Liver (tissue), 7 donors: ENCODE measurements at regions not wholly inside any gene's neighbourhood (a gene's known extent, or its start where the extent isn't known, plus 50 kb on each side); places are given as distances from the start of the nearest gene placed in this dataset.

Experiments used
- DNase-seq: peaks from one replicate; pipeline ENCODE4 v3.0.0-alpha.2; 2017; ENCODE audit warnings: low spot score
- H3K27ac ChIP-seq, 2 donors: one replicate each; pipeline ENCODE4 v1.7.0; 2013; ENCODE audit warnings: inconsistent platforms in 2 of 2, low read length in 2 of 2, control low read depth in 1 of 2, low read depth in 1 of 2, mild to moderate bottlenecking in 1 of 2
- H3K27me3 ChIP-seq, 4 donors: one replicate each; pipeline versions ENCODE4 v1.6.1 to v1.7.0; 2013; ENCODE audit warnings: low read length in 3 of 4, inconsistent platforms in 1 of 4, mild to moderate bottlenecking in 1 of 4, moderate library complexity in 1 of 4; ENCODE audit not compliant: control insufficient read depth in 4 of 4, insufficient read depth in 4 of 4
- H3K36me3 ChIP-seq, 4 donors: one replicate each; pipeline versions ENCODE4 v1.6.1 to v1.7.0; 2013; ENCODE audit warnings: low read length in 3 of 4, mild to moderate bottlenecking in 3 of 4, low read depth in 1 of 4, moderate library complexity in 1 of 4; ENCODE audit not compliant: control insufficient read depth in 4 of 4, insufficient read depth in 3 of 4
- H3K4me1 ChIP-seq, 4 donors: one replicate each; pipeline versions ENCODE4 v1.6.1 to v1.7.0; 2013; ENCODE audit warnings: low read length in 3 of 4, mild to moderate bottlenecking in 3 of 4, moderate library complexity in 1 of 4; ENCODE audit not compliant: control insufficient read depth in 4 of 4, insufficient read depth in 4 of 4
- H3K4me3 ChIP-seq, 3 donors: one replicate each; pipeline versions ENCODE4 v1.6.1 to v1.7.0; 2013; ENCODE audit warnings: low read length in 3 of 3, control low read depth in 1 of 3, low read depth in 1 of 3, mild to moderate bottlenecking in 1 of 3
- H3K9ac ChIP-seq, 2 donors: one replicate each; pipeline ENCODE4 v1.7.0; 2013; ENCODE audit warnings: low read length in 2 of 2, mild to moderate bottlenecking in 2 of 2, moderate library complexity in 2 of 2, control low read depth in 1 of 2, low read depth in 1 of 2
- H3K9me3 ChIP-seq, 4 donors: one replicate each; pipeline versions ENCODE4 v1.6.1 to v1.7.0; 2013; ENCODE audit warnings: low read length in 3 of 4; ENCODE audit not compliant: control insufficient read depth in 4 of 4
- EGR1 ChIP-seq, 2 donors: IDR thresholded peaks; 2 replicates each; pipeline ENCODE4 v1.6.1; 2016 to 2018; ENCODE audit warnings: antibody characterized with exemption in 2 of 2, low read depth in 2 of 2
- FOXA1 ChIP-seq: IDR thresholded peaks from 2 replicates; pipeline ENCODE4 v1.6.1; 2016; ENCODE audit warnings: antibody characterized with exemption
- FOXA2 ChIP-seq: IDR thresholded peaks from 2 replicates; pipeline ENCODE4 v1.6.1; 2016; ENCODE audit warnings: antibody characterized with exemption
- HNF4A ChIP-seq, 2 donors: conservative IDR thresholded peaks; 2 replicates each; pipeline ENCODE4 v1.6.1; 2016; ENCODE audit warnings: antibody characterized with exemption in 2 of 2, mild to moderate bottlenecking in 2 of 2
- HNF4G ChIP-seq: IDR thresholded peaks from 2 replicates; pipeline ENCODE4 v1.6.1; 2016; ENCODE audit warnings: antibody characterized with exemption
- JUND ChIP-seq, 2 donors: IDR thresholded peaks; 2 replicates each; pipeline ENCODE4 v1.6.1; 2016; ENCODE audit warnings: antibody characterized with exemption in 2 of 2
- MAX ChIP-seq: IDR thresholded peaks from 2 replicates; pipeline ENCODE4 v1.6.1; 2016; ENCODE audit warnings: antibody characterized with exemption
- NR2F2 ChIP-seq: IDR thresholded peaks from 2 replicates; pipeline ENCODE4 v1.6.1; 2016; ENCODE audit warnings: antibody characterized with exemption
- RAD21 ChIP-seq, 2 donors: IDR thresholded peaks; 2 replicates each; pipeline ENCODE4 v1.6.1; 2016; ENCODE audit warnings: antibody characterized with exemption in 2 of 2, mild to moderate bottlenecking in 2 of 2
- REST ChIP-seq: IDR thresholded peaks from 2 replicates; pipeline ENCODE4 v1.6.1; 2016; ENCODE audit warnings: antibody characterized with exemption, mild to moderate bottlenecking
- RXRA ChIP-seq, 2 donors: IDR thresholded peaks; 2 replicates each; pipeline ENCODE4 v1.6.1; 2017 to 2018; ENCODE audit warnings: antibody characterized with exemption in 2 of 2, mild to moderate bottlenecking in 1 of 2
- SP1 ChIP-seq: IDR thresholded peaks from 2 replicates; pipeline ENCODE4 v1.6.1; 2018; ENCODE audit warnings: antibody characterized with exemption, mild to moderate bottlenecking
- ZBTB33 ChIP-seq: IDR thresholded peaks from 2 replicates; pipeline ENCODE4 v1.6.1; 2016; ENCODE audit warnings: antibody characterized with exemption
- WGBS: extraction: QIAGEN DNeasy Blood & Tissue Kit; methylation state at CpG from one replicate; pipeline ENCODE4 v1.1.7; 2013; 5-methylcytosine and 5-hydroxymethylcytosine counted together
- donor health status: healthy.
- donor health status: healthy.
- donor health status: healthy.
- donor health status: healthy.

DNA sequence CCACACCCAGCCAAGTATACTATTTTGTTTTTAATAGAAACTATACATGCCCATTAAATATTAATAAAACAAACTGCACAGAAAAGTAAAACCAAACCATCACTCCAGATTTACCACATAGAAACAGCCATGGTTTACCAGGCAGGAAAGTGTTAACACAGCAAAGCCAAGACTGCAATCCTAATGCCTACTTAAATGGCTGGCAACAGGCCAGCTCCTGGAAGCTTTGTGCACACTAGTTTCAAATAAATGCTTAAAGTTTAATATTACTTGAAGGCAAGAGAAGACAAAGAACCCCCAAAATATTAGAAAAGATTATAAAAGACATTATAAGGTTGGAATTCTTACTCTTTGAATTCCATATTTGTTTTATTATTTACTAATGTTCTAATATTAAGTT is 141.0 kb downstream of the VCY start (continued):
- TF ChIP-seq EGR1 (IDR thresholded peaks at IDR 0.05; ENCODE audit: low read depth in 2 of 2) (no peak), ZBTB33 (no peak), FOXA2 (no peak), NR2F2 (no peak)

DNA sequence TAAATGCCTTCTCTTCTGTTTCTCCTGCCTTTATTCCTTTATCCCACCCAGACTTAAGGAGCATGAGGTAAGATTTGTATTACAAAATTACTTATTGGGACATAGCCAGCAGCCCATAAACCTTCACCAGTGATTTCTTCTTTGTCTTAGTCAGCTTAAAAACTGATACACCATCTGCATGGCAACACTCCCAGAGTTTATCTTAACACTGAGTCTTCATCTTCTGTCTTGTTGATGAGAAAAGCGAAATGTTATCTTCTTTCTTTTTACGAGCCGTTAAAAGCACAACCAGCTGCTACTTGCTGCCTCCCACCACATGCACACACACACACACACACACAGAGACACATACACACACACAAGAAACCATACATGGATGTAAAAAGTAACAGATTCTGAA is 116.7 kb downstream of the VCY start:
- 78% methylated on average over 3 of the region's 3 CpGs for WGBS

More for the DNA sequence above, 116.7 kb downstream of the VCY start:
- no peak overlapping the region for H3K27ac ChIP-seq
- H3K4me3 ChIP-seq = no peak overlapping the region
- H3K36me3 ChIP-seq = no peaks in the 10 kb centered on the region
- TF ChIP-seq SP1 (no peak), REST (no peak), ZBTB33 (no peak), MAX (no peak), HNF4A (conservative IDR thresholded peaks at IDR 0.05) (no peak), FOXA1 (no peak), EGR1 (IDR thresholded peaks at IDR 0.05; ENCODE audit: low read depth in 2 of 2) (no peak), RAD21 (IDR thresholded peaks at IDR 0.05) (no peak), FOXA2 (no peak), HNF4G (no peak), JUND (IDR thresholded peaks at IDR 0.05) (no peak), RXRA (IDR thresholded peaks at IDR 0.05) (no peak)
- H3K4me1 ChIP-seq = no peaks in the 10 kb centered on the region
- no peak overlapping the region for H3K9ac ChIP-seq
- no peaks in the 10 kb centered on the region for H3K27me3 ChIP-seq
- no peak for DNase-seq
- no peaks in the 10 kb centered on the region for H3K9me3 ChIP-seq
